NCI-H460 (cell line): ENCODE measurements at regions not wholly inside any gene's neighbourhood (a gene's known extent, or its start where the extent isn't known, plus 50 kb on each side); places are given as distances from the start of the nearest gene placed in this dataset.
"Not testable (repeated sequence)": the region's sequence is repeated elsewhere in the genome, so short reads cannot be mapped to it uniquely, and the experiment has no call there.

Experiments used
- DNase-seq: peaks from one replicate; pipeline ENCODE4 v3.0.0-alpha.2; 2016; ENCODE audit warnings: low read depth; ENCODE audit errors: extremely low read depth

- not testable (repeated sequence) for DNase-seq
Observed at GRCh38 chrX:23458957-23459356, 124.3 kb downstream of the PTCHD1 start.

GRCh38 chrX:23465105-23465791, 130.6 kb downstream of the PTCHD1 start:
- no peak for DNase-seq

- no peak for DNase-seq
Observed at GRCh38 chrX:23465985-23466384, 131.3 kb downstream of the PTCHD1 start.

- DNase-seq = peak; percentile 20
Observed at GRCh38 chrX:23478056-23478455, 143.4 kb downstream of the PTCHD1 start.

GRCh38 chrX:23478561-23478960, 143.9 kb downstream of the PTCHD1 start:
- peak; percentile 7 for DNase-seq

GRCh38 chrX:23482561-23482960, 147.9 kb downstream of the PTCHD1 start:
- DNase-seq = no peak

- DNase-seq = no peak
Observed at GRCh38 chrX:23483396-23483795, 148.7 kb downstream of the PTCHD1 start.

- no peak for DNase-seq
Observed at GRCh38 chrX:23493941-23494374, 159.3 kb downstream of the PTCHD1 start.

GRCh38 chrX:23494741-23495140, 160.1 kb downstream of the PTCHD1 start:
- no peak for DNase-seq

GRCh38 chrX:23497919-23498318, 163.3 kb downstream of the PTCHD1 start:
- no peak for DNase-seq

- no peak for DNase-seq
Observed at GRCh38 chrX:23501974-23502373, 165.3 kb upstream of the PRDX4 start.

GRCh38 chrX:23503835-23504539, 163.3 kb upstream of the PRDX4 start:
- peak; percentile 60 for DNase-seq

- DNase-seq = no peak
Observed at GRCh38 chrX:23504540-23504884, 162.8 kb upstream of the PRDX4 start.

GRCh38 chrX:23504895-23505294, 162.4 kb upstream of the PRDX4 start:
- no peak for DNase-seq

GRCh38 chrX:23505531-23506303, 161.6 kb upstream of the PRDX4 start:
- no peak for DNase-seq

GRCh38 chrX:23509256-23509655, 158.0 kb upstream of the PRDX4 start:
- DNase-seq = no peak

- DNase-seq = no peak
Observed at GRCh38 chrX:23511793-23512192, 155.5 kb upstream of the PRDX4 start.

GRCh38 chrX:23513121-23513520, 154.2 kb upstream of the PRDX4 start:
- no peak for DNase-seq

- DNase-seq = no peak
Observed at GRCh38 chrX:23514082-23514481, 153.2 kb upstream of the PRDX4 start.

GRCh38 chrX:23515028-23515427, 152.3 kb upstream of the PRDX4 start:
- DNase-seq = no peak

GRCh38 chrX:23523026-23523657, 144.2 kb upstream of the PRDX4 start:
- DNase-seq = not testable (repeated sequence)
